B cell (primary cell): ENCODE measurements at regions not wholly inside any gene's neighbourhood (a gene's known extent, or its start where the extent isn't known, plus 50 kb on each side); places are given as distances from the start of the nearest gene placed in this dataset.
"Not testable (repeated sequence)": the region's sequence is repeated elsewhere in the genome, so short reads cannot be mapped to it uniquely, and the experiment has no call there.

Experiments
- ATAC-seq: fragments of 200-7000 bp; cut with Tn5 transposase; one replicate; pipeline ENCODE4 v1.10.0; 2021; ENCODE audit warnings: low read depth, mild to moderate bottlenecking, moderate number of reproducible peaks, moderate library complexity
- CTCF ChIA-PET: fragments of 350-600 bp; sonication (Branson Sonifier 250); formaldehyde crosslinking; loops from one replicate; lab custom pipeline; 2021; ENCODE audit warnings: antibody characterized with exemption, inconsistent platforms; lab: Charles Lee
- POLR2A ChIA-PET: fragments of 350-600 bp; sonication (Branson Sonifier 250); formaldehyde crosslinking; loops from one replicate; lab custom pipeline; 2021; ENCODE audit warnings: antibody characterized with exemption; lab: Charles Lee
- DNase-seq: peaks from one replicate; pipeline ENCODE4 v3.0.0; 2013
- H2AFZ ChIP-seq: 2 replicates; pipeline ENCODE4 v1.6.1; 2012; ENCODE audit warnings: mild to moderate bottlenecking, low read depth, low read length; ENCODE audit not compliant: insufficient read depth, poor library complexity, severe bottlenecking
- H3K27ac ChIP-seq, 2 donors: 1 replicate in 1 of 2; 2 replicates in 1 of 2; pipeline ENCODE4 v1.5.1; 2012 to 2013; ENCODE audit warnings: low read length in 2 of 2, mild to moderate bottlenecking in 2 of 2, moderate library complexity in 1 of 2
- H3K27me3 ChIP-seq, 4 experiments: fragments of 200-600 bp in 1 of 4; sonication (generic) in 1 of 4; replicated peaks in 1 of 4; 1 replicate in 2 of 4; 2 replicates in 2 of 4; pipeline versions ENCODE4 v1.6.1 to v1.7.0; 2013 to 2016; ENCODE audit warnings: low read length in 3 of 4, mild to moderate bottlenecking in 2 of 4, mixed read lengths in 1 of 4, moderate library complexity in 1 of 4; ENCODE audit not compliant: insufficient read depth in 4 of 4, control insufficient read depth in 3 of 4; ENCODE audit errors: control extremely low read depth in 1 of 4
- H3K36me3 ChIP-seq, 2 experiments: replicated peaks in 1 of 2; 1 replicate in 1 of 2; 2 replicates in 1 of 2; pipeline versions ENCODE4 v1.6.1 to v1.7.1; 2013; ENCODE audit warnings: low read length in 1 of 2; ENCODE audit not compliant: insufficient read depth in 2 of 2, control insufficient read depth in 1 of 2; ENCODE audit errors: control extremely low read depth in 1 of 2, extremely low read depth in 1 of 2
- H3K4me1 ChIP-seq, 2 donors: fragments of 200-600 bp in 1 of 2; sonication (generic) in 1 of 2; 1 replicate in 1 of 2; 2 replicates in 1 of 2; pipeline versions ENCODE4 v1.5.1 to v1.6.1; 2013 to 2017; ENCODE audit warnings: low read length in 2 of 2; ENCODE audit not compliant: control insufficient read depth in 2 of 2, insufficient read depth in 2 of 2
- H3K4me2 ChIP-seq: replicated peaks from 2 replicates; pipeline ENCODE3; 2012; ENCODE audit warnings: mild to moderate bottlenecking, low read depth, low read length; ENCODE audit not compliant: poor library complexity, severe bottlenecking
- H3K4me3 ChIP-seq, 5 experiments: fragments of 200-600 bp in 1 of 5; sonication (generic) in 1 of 5; 1 replicate in 3 of 5; 2 replicates in 2 of 5; pipeline versions ENCODE4 v1.5.1 to v1.7.0; 2011 to 2016; ENCODE audit warnings: low read length in 4 of 5, mild to moderate bottlenecking in 4 of 5, low read depth in 2 of 5, control low read depth in 1 of 5, moderate library complexity in 1 of 5; ENCODE audit not compliant: insufficient read depth in 1 of 5; ENCODE audit errors: control extremely low read depth in 1 of 5, extremely low read depth in 1 of 5
- H3K79me2 ChIP-seq: fragments of 200-600 bp; sonication (generic); one replicate; pipeline ENCODE4 v1.6.0; 2016; ENCODE audit warnings: low read length; ENCODE audit not compliant: control insufficient read depth, insufficient read depth
- H3K9ac ChIP-seq: fragments of 200-600 bp; sonication (generic); 2 replicates; pipeline ENCODE4 v1.6.1; 2017; ENCODE audit warnings: mild to moderate bottlenecking, low read length, moderate library complexity
- H3K9me3 ChIP-seq, 3 donors: one replicate each; pipeline versions ENCODE4 v1.6.1 to v1.7.1; 2013; ENCODE audit warnings: low read length in 2 of 3; ENCODE audit not compliant: control insufficient read depth in 2 of 3, insufficient read depth in 1 of 3; ENCODE audit errors: control extremely low read depth in 1 of 3
- H4K20me1 ChIP-seq: 2 replicates; pipeline ENCODE4 v1.6.0; 2012; ENCODE audit warnings: mild to moderate bottlenecking, low read length; ENCODE audit not compliant: insufficient read depth, control insufficient read depth, poor library complexity, severe bottlenecking
- H3K27ac Mint-ChIP-seq: one replicate; pipeline ENCODE4 v1.8.0; 2021; ENCODE audit warnings: mixed read lengths
- H3K27me3 Mint-ChIP-seq: one replicate; pipeline ENCODE4 v1.8.0; 2021; ENCODE audit warnings: mixed read lengths
- H3K4me1 Mint-ChIP-seq: one replicate; pipeline ENCODE4 v1.8.0; 2021; ENCODE audit warnings: mixed read lengths
- H3K4me3 Mint-ChIP-seq: one replicate; pipeline ENCODE4 v1.8.0; 2021; ENCODE audit warnings: mixed read lengths
- H3K9me3 Mint-ChIP-seq: one replicate; pipeline ENCODE4 v1.8.0; 2022; ENCODE audit warnings: mixed read lengths; ENCODE audit not compliant: insufficient read depth
- EZH2 ChIP-seq: IDR thresholded peaks from 2 replicates; pipeline ENCODE4 v1.6.1; 2012; ENCODE audit warnings: borderline replicate concordance, low read depth, mild to moderate bottlenecking, moderate library complexity, low read length; ENCODE audit not compliant: insufficient read depth, poor library complexity, severe bottlenecking
- WGBS: methylation state at CpG from one replicate; pipeline ENCODE4 v1.1.5; 2013; ENCODE audit warnings: missing lambda C conversion rate; ENCODE audit not compliant: insufficient coverage; 5-methylcytosine and 5-hydroxymethylcytosine counted together
- intact Hi-C: fragments of 100-400 bp; cut with micrococcal nuclease; formaldehyde crosslinking; loops from one replicate; pipeline ENCODE4 v1.10.0; 2022
- TF ChIP-seq, protein P1 (sequence below): fragments of 200-600 bp; IDR thresholded peaks from one replicate; pipeline ENCODE4 v1.8.0; 2022; ENCODE audit warnings: antibody characterized with exemption, mild to moderate bottlenecking

DNA sequence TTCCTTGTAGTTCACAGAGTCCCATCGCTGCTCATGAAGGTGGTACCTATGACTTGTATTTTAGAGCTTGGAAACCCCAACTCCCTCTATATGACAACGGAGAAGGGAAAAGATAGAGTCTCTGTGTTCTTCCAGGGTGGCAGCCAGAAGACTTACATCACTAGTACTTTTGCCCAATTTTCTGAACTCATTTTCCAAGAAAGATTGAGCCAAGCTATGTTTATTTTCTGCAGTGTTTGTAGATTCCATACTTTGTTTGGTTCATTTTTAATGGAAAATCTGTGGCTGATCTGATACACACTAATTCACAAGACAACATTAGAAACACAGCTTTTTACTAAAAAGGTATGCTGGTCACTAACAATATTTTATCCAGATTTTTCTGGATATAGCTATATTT, 60.2 kb upstream of the ATP5MC3 start:
- Mint-ChIP-seq H3K27me3 (peaks cover 42% of the 10 kb centered on the region), H3K4me1 (no peaks in the 10 kb centered on the region), H3K9me3 (peaks cover 6% of the 10 kb centered on the region), H3K4me3 (no peak overlapping the region), H3K27ac (no peak overlapping the region)
- no peaks in the 10 kb centered on the region for H3K79me2 ChIP-seq
- no peaks in the 10 kb centered on the region for H4K20me1 ChIP-seq
- no peaks in the 10 kb centered on the region for H3K4me1 ChIP-seq
- peaks cover 0 to 9% (median 1%) of the 10 kb centered on the region in 3 donors for H3K9me3 ChIP-seq
- H2AFZ ChIP-seq: no peak overlapping the region
- DNase-seq (no peak), ATAC-seq (no peak)
- CTCF ChIA-PET: interaction anchor here (0.6 to 1.8 kb wide), 2 partner anchors 10 to 272 kb away, joined by 3 to 9 read pairs; no protein-coding TSS in a partner anchor
- no peak overlapping the region for H3K4me3 ChIP-seq
- H3K27me3 ChIP-seq: peaks cover 0 to 6% (median 0%) of the 10 kb centered on the region in 4 experiments
- no CpG with 5 or more reads among the region's 2 CpGs for WGBS
- H3K27ac ChIP-seq: no peak overlapping the region
- TF ChIP-seq, protein P1, sequence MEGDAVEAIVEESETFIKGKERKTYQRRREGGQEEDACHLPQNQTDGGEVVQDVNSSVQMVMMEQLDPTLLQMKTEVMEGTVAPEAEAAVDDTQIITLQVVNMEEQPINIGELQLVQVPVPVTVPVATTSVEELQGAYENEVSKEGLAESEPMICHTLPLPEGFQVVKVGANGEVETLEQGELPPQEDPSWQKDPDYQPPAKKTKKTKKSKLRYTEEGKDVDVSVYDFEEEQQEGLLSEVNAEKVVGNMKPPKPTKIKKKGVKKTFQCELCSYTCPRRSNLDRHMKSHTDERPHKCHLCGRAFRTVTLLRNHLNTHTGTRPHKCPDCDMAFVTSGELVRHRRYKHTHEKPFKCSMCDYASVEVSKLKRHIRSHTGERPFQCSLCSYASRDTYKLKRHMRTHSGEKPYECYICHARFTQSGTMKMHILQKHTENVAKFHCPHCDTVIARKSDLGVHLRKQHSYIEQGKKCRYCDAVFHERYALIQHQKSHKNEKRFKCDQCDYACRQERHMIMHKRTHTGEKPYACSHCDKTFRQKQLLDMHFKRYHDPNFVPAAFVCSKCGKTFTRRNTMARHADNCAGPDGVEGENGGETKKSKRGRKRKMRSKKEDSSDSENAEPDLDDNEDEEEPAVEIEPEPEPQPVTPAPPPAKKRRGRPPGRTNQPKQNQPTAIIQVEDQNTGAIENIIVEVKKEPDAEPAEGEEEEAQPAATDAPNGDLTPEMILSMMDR: no peak
- no peak for TF ChIP-seq EZH2
- intact Hi-C loops: no loop called here
- POLR2A ChIA-PET: no interaction called here
- H3K9ac ChIP-seq: no peak overlapping the region
- no peak overlapping the region for H3K4me2 ChIP-seq
- no peaks in the 10 kb centered on the region for H3K36me3 ChIP-seq

DNA sequence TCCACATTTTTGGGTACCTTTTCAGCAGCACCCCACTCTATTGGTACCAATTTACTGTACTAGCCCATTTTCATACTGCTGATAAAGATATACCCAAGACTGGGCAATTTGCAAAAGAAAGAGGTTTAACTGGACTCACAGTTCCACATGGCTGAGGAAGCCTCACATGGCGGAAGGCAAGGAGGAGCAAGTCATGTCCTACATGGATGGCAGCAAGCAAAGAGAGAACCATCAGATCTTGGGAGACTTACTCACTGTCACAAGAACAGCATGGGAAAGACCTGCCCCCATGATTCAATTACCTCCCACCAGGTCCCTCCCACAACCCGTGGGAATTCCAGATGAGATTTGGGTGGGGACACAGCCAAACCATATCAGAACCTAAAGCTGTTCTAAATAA, 58.5 kb upstream of the ATP5MC3 start:
- 93% methylated on average over 2 of the region's 2 CpGs for WGBS
- H3K27ac Mint-ChIP-seq, H3K4me3 ChIP-seq, intact Hi-C loops, H3K27me3 ChIP-seq, H3K4me1 ChIP-seq, H3K4me1 Mint-ChIP-seq, POLR2A ChIA-PET, DNase-seq, H3K4me2 ChIP-seq, ATAC-seq, H3K4me3 Mint-ChIP-seq, H4K20me1 ChIP-seq, H3K9me3 ChIP-seq, H2AFZ ChIP-seq, H3K27ac ChIP-seq, H3K36me3 ChIP-seq, H3K9me3 Mint-ChIP-seq, H3K9ac ChIP-seq, H3K79me2 ChIP-seq: not testable (repeated sequence)
- H3K27me3 Mint-ChIP-seq: peaks cover 41% of the 10 kb centered on the region
- CTCF ChIA-PET: interaction anchor here (1.1 to 1.3 kb wide), 2 partner anchors 11 to 36 kb away, joined by 3 to 5 read pairs; no protein-coding TSS in a partner anchor
